CD4-positive, alpha-beta T cell treated with Interferon gamma for 1 hour (primary cell): ENCODE measurements at regions not wholly inside any gene's neighbourhood (a gene's known extent, or its start where the extent isn't known, plus 50 kb on each side); places are given as distances from the start of the nearest gene placed in this dataset.

Experiments
- DNase-seq: peaks from one replicate; pipeline ENCODE4 v3.0.0-alpha.2; 2020

GRCh38 chr9:108709997-108710396 lies 145.8 kb downstream of the ACTL7B start:
- DNase-seq = no peak

DNA sequence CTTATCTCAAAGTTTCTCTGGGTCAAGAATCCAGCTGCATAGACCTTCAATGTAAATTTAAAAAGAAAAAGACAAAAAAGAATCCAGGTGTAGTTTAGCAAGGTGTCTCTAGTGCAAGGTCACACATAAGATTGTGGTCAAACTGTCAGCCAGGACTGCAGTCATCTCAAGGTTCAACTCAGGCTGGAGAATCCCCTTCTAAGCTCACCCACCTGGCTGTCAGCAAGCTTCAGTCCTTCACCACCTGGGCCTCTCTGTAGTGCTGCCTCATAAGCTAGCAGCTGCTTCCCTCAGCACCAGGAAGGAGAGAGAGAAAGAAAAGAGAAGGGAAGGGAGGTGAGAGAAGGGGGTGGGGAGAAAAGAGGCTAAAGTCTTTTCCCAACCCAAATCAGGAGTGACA lies 146.7 kb downstream of the ACTL7B start:
- DNase-seq = no peak

- no peak for DNase-seq
Measured at GRCh38 chr9:108708448-108708847, 147.3 kb downstream of the ACTL7B start.

DNA sequence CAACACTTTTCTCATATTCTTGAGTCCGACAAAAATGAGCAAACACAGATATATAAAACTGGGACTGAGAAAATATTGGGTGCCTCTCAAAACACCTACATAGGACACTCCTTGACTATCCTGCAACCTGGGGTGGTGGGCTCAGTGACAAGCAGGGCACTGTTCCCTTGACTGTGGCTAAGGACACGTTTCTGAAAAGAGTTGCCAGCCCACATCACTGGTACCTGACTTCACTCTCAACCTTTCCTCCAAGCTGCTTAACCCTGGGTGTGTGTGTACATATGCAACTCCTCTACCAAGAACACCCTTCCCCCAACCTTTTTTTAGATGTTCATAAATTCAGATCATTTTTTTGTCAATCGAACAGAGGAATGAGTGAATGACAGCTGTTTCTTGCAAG lies 148.7 kb downstream of the ACTL7B start:
- no peak for DNase-seq

DNA sequence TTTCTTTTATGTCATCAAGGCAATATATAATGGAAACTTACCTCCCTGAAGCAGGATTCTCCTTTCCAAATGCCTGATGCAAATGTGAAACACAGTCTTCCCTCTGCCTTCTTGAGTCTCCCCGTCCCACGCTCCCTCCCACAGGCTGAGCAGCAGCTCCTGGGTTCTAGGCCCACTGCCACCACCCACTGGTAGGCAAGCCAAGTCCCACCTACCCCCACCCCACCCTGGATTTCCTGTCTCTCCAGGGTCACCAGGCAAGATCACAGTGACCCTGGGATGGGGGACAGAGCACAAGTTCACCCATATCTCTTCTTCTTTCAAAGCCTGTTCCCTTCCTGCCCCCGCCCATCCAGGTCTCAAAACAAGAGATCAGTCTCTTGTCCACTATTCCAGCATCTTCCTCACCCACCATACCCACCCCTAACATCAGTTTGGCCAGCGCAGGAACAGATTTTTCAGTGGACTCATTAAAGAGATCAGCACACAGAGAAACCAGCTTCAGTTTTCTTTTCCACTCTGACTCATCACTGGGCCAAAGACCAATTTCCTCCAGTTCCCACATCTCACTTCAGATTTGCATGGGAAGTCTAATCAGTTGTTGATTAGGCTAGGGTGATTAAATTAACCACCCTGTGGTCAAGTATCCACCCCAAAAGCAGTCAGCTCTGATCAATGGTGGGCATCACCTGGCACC lies 151.5 kb downstream of the ACTL7B start:
- DNase-seq = no peak

- DNase-seq = no peak
Measured at GRCh38 chr9:108703429-108703828, 152.4 kb downstream of the ACTL7B start.

DNA sequence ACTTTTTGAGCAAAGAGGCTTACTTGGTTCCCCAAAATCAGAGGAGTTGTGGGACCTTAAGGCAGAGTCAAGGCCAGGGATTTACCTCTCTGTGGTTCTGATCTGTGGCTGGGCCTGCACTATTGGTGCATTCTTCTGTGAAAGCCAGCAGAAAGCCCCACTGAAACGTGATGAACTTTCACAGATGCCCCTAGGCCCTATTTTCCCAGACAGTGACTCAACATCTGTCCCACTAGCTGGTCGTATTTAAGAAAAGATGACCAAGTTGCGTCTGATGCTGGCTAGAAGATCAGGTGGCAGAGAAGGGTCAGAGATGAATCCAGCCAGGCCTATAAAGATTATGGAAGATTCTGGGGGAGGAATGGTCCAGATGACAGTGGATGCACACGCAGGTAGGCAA lies 153.1 kb downstream of the ACTL7B start:
- no peak for DNase-seq

DNA sequence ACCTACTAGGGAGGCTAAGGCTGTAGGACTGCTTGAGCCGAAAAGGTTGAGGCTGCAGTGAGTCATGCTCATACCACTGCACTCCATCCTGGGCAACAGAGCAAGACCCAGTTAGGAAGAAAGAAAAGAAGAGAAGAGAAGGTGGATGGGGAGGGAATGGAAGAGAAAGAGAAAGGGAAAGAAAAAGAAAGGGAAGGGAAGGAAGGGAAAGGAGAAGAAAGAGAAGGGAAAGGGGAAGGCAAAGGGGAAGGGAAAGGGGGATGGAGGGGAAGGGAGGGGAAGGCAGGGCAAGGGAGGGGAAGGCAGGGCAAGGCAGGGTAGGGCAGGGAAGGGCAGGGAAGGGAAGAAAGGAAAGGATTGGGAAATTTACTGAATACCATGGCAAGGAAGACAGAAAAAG lies 157.0 kb downstream of the ACTL7B start:
- no peak for DNase-seq

GRCh38 chr9:108698231-108698630 lies 157.6 kb downstream of the ACTL7B start:
- no peak for DNase-seq

DNA sequence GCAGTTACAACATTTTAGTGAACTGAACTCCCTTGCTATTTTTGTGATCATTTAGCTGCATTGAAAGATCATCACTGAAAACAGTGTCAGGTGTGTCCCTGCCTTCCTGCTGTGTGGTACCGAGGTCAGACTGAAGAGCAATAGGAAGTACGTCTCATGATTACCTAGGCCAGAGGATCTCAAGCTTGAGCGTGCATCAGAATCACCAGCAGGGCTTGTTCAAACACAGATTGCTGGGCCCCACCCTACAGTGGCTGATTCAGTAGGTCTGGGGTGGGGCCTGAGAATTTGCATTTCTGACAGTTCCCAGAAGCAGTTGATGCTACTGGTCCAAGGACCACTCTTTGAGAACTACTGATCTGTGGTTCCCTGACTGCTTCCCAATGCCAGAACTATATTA lies 159.6 kb downstream of the ACTL7B start:
- DNase-seq = no peak

DNA sequence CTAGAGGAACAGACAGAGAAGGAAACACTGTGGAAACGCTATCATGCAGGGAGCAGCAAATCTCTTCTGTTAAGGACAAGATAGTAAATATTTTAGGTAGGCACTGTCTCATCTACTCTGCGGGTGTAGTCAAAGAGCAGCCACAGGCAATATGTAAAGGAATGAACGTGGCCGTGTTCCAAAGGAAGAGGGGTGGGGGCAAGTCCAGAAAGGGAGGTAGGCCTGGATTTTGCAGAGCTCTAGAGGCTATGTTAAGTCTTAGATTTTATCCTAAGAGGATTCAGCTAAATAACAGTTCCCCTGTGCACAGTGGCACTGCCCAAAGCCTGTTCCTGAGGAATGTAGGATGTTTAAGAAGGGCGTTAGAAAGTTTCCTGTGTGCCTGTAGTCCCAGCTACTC lies 161.6 kb downstream of the ACTL7B start:
- no peak for DNase-seq

GRCh38 chr9:108691614-108692013 lies 164.2 kb downstream of the ACTL7B start:
- no peak for DNase-seq

DNA sequence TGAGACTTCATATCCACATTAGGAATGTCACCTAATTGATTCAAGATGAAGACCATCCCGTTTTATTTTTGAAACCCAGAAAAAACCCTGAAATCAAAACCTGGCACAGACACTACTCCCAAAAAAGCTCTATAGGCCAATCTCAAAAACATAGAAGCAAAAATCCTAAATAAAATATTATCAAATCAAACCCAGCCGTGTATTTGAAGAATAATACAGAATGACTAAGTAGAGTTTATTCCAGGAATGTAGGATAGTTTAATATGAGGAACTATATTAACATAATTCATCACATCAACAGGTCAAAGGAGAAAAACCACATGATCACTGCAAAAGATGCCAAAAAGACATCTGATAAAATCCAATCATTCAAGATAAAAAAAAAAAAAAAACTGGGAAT lies 167.1 kb downstream of the ACTL7B start:
- no peak for DNase-seq

- DNase-seq = no peak
Measured at GRCh38 chr9:108688051-108688450, 167.7 kb downstream of the ACTL7B start.

GRCh38 chr9:108687006-108687987 lies 168.5 kb downstream of the ACTL7B start:
- DNase-seq = no peak

- no peak for DNase-seq
Measured at GRCh38 chr9:108684288-108685025, 171.3 kb downstream of the ACTL7B start.

GRCh38 chr9:108683245-108683644 lies 172.5 kb downstream of the ACTL7B start:
- DNase-seq = no peak

- no peak for DNase-seq
Measured at GRCh38 chr9:108681851-108682590, 173.8 kb downstream of the ACTL7B start.

DNA sequence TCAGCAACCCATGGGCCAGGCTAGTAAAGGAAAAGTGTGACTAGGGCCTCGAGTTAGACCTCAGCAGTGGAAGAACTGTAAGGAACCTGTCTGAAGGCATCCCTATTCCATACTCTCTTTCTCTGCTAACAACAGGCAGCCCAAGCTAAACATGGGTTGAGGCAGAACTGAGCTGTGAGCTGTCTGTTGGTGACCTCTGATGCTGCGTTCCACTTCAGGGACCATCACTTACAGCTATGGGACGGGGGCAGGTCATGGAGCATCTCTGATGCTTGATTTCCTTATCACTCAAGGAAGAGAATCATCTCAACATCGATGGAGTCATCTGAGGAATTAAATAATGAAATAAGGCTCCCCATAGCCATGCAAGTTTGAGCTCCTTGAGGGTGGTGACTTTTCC lies 174.8 kb downstream of the ACTL7B start:
- DNase-seq = no peak

- DNase-seq = no peak
Measured at GRCh38 chr9:108677776-108678175, 178.0 kb downstream of the ACTL7B start.

- DNase-seq = no peak
Measured at GRCh38 chr9:108676355-108676754, 179.4 kb downstream of the ACTL7B start.

DNA sequence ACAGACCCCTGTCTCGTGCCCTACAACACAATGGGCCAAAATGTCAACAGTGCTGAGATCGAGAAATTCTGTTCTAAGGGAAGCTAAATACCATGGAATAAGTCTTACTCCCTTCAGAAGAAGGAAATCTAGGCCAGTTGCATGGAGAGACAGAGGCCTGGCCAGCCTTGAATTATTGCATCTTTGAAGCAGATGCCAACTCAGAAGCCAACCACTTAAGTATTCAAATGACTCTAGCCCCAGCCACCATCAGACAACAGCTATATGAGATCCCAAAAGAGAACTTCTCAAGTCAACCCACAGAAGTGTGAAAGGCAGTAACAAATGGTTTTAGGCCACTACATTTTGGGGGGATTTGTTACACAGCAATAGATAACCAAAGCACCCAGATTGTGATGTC lies 180.1 kb downstream of the ACTL7B start:
- no peak for DNase-seq
